ENCODE measurements at regions not wholly inside any gene's neighbourhood (a gene's known extent, or its start where the extent isn't known, plus 50 kb on each side); places are given as distances from the start of the nearest gene placed in this dataset.

DNA sequence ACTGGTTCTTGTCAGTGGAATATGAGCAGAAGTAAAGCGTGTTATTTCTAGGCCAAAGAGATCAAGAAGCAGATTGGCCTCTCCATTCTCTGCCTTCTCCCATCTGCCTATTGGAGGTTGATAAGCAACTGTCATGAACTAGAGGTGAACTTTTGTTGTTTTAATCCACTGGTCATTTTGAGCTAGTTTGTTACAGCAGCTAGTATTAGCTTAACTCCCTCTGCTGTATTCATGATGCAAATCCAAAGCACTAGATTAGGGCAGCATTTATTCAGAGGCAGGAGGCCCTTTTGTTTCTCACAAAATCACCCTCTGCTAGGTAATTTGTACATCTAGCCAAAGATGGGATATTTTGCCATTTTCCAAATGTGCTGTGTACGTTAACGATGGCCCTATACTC, 97.3 kb upstream of the DPT start:
- H3K27me3 ChIP-seq: no peaks in the 10 kb centered on the region
- H3K9me3 ChIP-seq: no peaks in the 10 kb centered on the region
- intact Hi-C loops (cut with DNase I): no loop called here
- no peaks in the 10 kb centered on the region for H3K4me1 ChIP-seq
- no peak overlapping the region for H3K27ac ChIP-seq
- H3K4me3 ChIP-seq: no peak overlapping the region
- 90 to 97% methylated on average over 3 of the region's 3 CpGs for WGBS, 2 donors
- H3K36me3 ChIP-seq: no peaks in the 10 kb centered on the region
- no peak for DNase-seq
- TF ChIP-seq, protein P1, sequence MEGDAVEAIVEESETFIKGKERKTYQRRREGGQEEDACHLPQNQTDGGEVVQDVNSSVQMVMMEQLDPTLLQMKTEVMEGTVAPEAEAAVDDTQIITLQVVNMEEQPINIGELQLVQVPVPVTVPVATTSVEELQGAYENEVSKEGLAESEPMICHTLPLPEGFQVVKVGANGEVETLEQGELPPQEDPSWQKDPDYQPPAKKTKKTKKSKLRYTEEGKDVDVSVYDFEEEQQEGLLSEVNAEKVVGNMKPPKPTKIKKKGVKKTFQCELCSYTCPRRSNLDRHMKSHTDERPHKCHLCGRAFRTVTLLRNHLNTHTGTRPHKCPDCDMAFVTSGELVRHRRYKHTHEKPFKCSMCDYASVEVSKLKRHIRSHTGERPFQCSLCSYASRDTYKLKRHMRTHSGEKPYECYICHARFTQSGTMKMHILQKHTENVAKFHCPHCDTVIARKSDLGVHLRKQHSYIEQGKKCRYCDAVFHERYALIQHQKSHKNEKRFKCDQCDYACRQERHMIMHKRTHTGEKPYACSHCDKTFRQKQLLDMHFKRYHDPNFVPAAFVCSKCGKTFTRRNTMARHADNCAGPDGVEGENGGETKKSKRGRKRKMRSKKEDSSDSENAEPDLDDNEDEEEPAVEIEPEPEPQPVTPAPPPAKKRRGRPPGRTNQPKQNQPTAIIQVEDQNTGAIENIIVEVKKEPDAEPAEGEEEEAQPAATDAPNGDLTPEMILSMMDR (IDR thresholded peaks at IDR 0.05): no peak
- no peak for TF ChIP-seq POLR2A (IDR thresholded peaks at IDR 0.05)

DNA sequence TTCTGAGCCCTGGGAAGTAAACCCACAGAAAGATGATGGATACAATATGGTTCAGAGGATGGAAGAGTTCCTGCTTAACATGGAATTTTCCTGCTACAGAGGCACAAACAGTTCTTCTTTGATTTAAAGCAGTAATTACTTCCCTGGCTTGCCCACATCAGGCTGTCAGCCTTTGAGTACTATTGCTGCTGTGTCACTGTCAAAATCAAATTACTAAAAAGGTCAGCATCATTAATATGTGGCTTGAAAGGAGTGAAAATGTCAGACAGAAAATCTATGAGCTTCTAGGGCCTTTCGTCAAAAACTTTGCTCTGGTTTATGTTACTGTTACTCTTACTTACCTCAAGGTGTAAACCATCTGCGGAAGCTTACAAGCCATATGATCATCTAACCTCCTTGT, 98.6 kb upstream of the DPT start:
- Histone ChIP-seq H3K4me1 (no peaks in the 10 kb centered on the region), H3K9me3 (no peaks in the 10 kb centered on the region), H3K4me3 (no peak overlapping the region), H3K36me3 (no peaks in the 10 kb centered on the region), H3K27me3 (no peaks in the 10 kb centered on the region), H3K27ac (no peak overlapping the region)
- DNase-seq: no peak
- intact Hi-C loops (cut with DNase I): no loop called here
- TF ChIP-seq, protein P1 (IDR thresholded peaks at IDR 0.05): no peak
- no peak for TF ChIP-seq POLR2A (IDR thresholded peaks at IDR 0.05)
- 82 to 95% methylated on average over 2 of the region's 2 CpGs for WGBS, 2 donors

DNA sequence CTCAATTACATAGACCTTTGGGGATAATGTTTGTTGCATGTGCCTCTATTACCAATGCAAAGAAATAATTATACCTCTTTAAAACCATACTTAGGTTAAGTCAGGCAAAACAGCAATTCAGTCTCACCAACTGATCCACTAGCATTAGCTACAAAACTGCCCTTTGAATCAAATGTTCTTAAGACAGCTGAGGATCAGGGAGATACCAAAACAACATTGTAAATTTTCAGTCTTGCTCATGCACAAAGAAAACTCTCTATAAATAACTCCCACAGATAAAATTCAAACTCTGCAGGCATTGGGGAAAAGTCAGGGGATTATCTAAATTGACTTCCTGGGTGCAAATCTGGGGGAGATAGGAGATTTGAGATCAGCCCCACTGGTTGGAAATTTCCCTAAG, 100.9 kb upstream of the DPT start:
- Histone ChIP-seq H3K27me3 (no peaks in the 10 kb centered on the region), H3K36me3 (no peaks in the 10 kb centered on the region), H3K9me3 (no peaks in the 10 kb centered on the region), H3K4me3 (no peak overlapping the region), H3K4me1 (peaks cover 0 to 5% (median 0%) of the 10 kb centered on the region in 3 donors), H3K27ac (no peak overlapping the region)
- TF ChIP-seq, protein P1 (IDR thresholded peaks at IDR 0.05): no peak
- TF ChIP-seq POLR2A (IDR thresholded peaks at IDR 0.05): no peak
- intact Hi-C loops (cut with DNase I): no loop called here
- no peak for DNase-seq

DNA sequence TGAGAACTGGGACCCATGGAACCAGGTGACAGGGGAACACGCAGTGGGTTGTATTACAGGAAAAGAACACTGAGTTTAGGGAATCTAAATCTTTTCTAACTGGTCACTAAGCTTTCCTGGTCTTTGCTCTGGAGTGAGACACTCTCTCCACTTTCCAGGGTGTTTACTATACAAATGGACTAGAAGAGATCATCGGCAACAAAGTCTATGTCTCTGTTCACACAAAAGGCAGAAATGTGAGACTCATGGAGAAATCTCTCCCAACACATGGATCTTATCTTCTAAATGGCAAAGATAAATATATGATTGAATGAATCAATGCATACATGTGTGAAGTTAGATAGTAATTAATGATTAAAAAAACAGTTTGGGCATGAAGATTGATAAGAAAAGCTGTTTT, 101.6 kb upstream of the DPT start:
- Histone ChIP-seq H3K9me3 (no peaks in the 10 kb centered on the region), H3K4me3 (no peak overlapping the region), H3K36me3 (no peaks in the 10 kb centered on the region), H3K27me3 (no peaks in the 10 kb centered on the region), H3K4me1 (peaks cover 0 to 10% (median 0%) of the 10 kb centered on the region in 3 donors), H3K27ac (no peak overlapping the region)
- no peak for TF ChIP-seq POLR2A (IDR thresholded peaks at IDR 0.05)
- TF ChIP-seq, protein P1 (IDR thresholded peaks at IDR 0.05): no peak
- DNase-seq: no peak
- WGBS, 2 donors: 95 to 96% methylated on average over 2 of the region's 2 CpGs
- intact Hi-C loops (cut with DNase I): no loop called here

DNA sequence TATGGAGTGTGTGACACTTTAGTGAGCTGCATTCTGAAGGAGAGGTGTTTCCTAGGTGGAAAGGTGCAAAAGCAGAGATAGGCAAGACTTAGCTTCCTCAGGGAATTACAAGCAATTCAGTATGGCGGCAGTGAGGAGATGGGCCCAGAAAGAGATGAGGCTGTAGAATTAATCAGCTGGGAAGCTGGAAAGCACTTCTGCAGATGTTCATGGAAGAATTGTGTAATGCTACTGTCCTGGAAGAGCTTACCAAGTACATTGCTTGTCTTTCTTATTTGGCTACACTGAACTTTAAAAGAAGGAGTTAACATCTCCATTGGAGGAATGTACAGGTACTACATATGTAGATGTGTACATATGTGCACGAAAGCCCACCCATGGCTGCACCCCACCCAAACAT, 103.7 kb upstream of the DPT start:
- H3K9me3 ChIP-seq: no peaks in the 10 kb centered on the region
- TF ChIP-seq, protein P1 (IDR thresholded peaks at IDR 0.05): no peak
- TF ChIP-seq POLR2A (IDR thresholded peaks at IDR 0.05): no peak
- intact Hi-C loops (cut with DNase I): no loop called here
- no peaks in the 10 kb centered on the region for H3K27me3 ChIP-seq
- H3K4me1 ChIP-seq: peaks cover 0 to 18% (median 0%) of the 10 kb centered on the region in 3 donors
- DNase-seq: no peak
- WGBS, 2 donors: 78 to 85% methylated on average over 2 of the region's 2 CpGs
- H3K27ac ChIP-seq: no peak overlapping the region
- no peaks in the 10 kb centered on the region for H3K36me3 ChIP-seq
- H3K4me3 ChIP-seq: no peak overlapping the region
